CD14-positive monocyte (primary cell): ENCODE measurements at regions not wholly inside any gene's neighbourhood (a gene's known extent, or its start where the extent isn't known, plus 50 kb on each side); places are given as distances from the start of the nearest gene placed in this dataset.

Experiments
- DNase-seq, 3 donors: peaks; one replicate each; pipeline ENCODE4 v3.0.0-alpha.2; 2011 to 2022
- H2AFZ ChIP-seq: 2 replicates; pipeline ENCODE4 v1.6.0; 2012; ENCODE audit warnings: mild to moderate bottlenecking, low read depth, low read length, inconsistent platforms; ENCODE audit not compliant: insufficient read depth, poor library complexity, severe bottlenecking
- H3K27ac ChIP-seq, 2 donors: 1 replicate in 1 of 2; 2 replicates in 1 of 2; pipeline ENCODE4 v1.5.1; 2012 to 2013; ENCODE audit warnings: low read length in 2 of 2, control low read depth in 1 of 2, inconsistent platforms in 1 of 2, low read depth in 1 of 2, mild to moderate bottlenecking in 1 of 2
- H3K27me3 ChIP-seq, 2 donors: one replicate each; pipeline versions ENCODE4 v1.6.0 to v1.6.1; 2011 to 2013; ENCODE audit warnings: low read length in 2 of 2; ENCODE audit not compliant: control insufficient read depth in 2 of 2, insufficient read depth in 2 of 2
- H3K36me3 ChIP-seq, 2 donors: replicated peaks in 1 of 2; 1 replicate in 1 of 2; 2 replicates in 1 of 2; pipeline versions ENCODE4 v1.5.1 to v1.6.1; 2012 to 2013; ENCODE audit warnings: low read length in 2 of 2, control low read depth in 1 of 2, inconsistent platforms in 1 of 2, mild to moderate bottlenecking in 1 of 2; ENCODE audit not compliant: insufficient read depth in 2 of 2, control insufficient read depth in 1 of 2
- H3K4me1 ChIP-seq, 2 donors: 1 replicate in 1 of 2; 2 replicates in 1 of 2; pipeline versions ENCODE4 v1.5.1 to v1.6.1; 2012 to 2013; ENCODE audit warnings: low read length in 2 of 2, control low read depth in 1 of 2, inconsistent platforms in 1 of 2, mild to moderate bottlenecking in 1 of 2, moderate library complexity in 1 of 2; ENCODE audit not compliant: insufficient read depth in 2 of 2, control insufficient read depth in 1 of 2
- H3K4me2 ChIP-seq: replicated peaks from 2 replicates; pipeline ENCODE3; 2012; ENCODE audit warnings: low read length, moderate library complexity, mild to moderate bottlenecking; ENCODE audit not compliant: poor library complexity, severe bottlenecking; ENCODE audit errors: extremely low read depth
- H3K4me3 ChIP-seq, 3 experiments: fragments of 200-600 bp in 1 of 3; sonication (generic) in 1 of 3; replicated peaks in 1 of 3; 1 replicate in 2 of 3; 2 replicates in 1 of 3; pipeline ENCODE4 v1.5.1; 2011 to 2013; ENCODE audit warnings: low read length in 3 of 3, mild to moderate bottlenecking in 3 of 3, control low read depth in 2 of 3, low read depth in 2 of 3, inconsistent platforms in 1 of 3, moderate library complexity in 1 of 3
- H3K79me2 ChIP-seq: 2 replicates; pipeline ENCODE4 v1.6.0; 2012; ENCODE audit warnings: mild to moderate bottlenecking, control low read depth, inconsistent platforms, low read length, moderate library complexity; ENCODE audit not compliant: insufficient read depth
- H3K9ac ChIP-seq: 2 replicates; pipeline ENCODE4 v1.6.0; 2017; ENCODE audit warnings: low read length, mild to moderate bottlenecking; ENCODE audit not compliant: insufficient read depth, poor library complexity, severe bottlenecking
- H3K9me3 ChIP-seq, 2 donors: replicated peaks in 1 of 2; 1 replicate in 1 of 2; 2 replicates in 1 of 2; pipeline versions ENCODE4 v1.5.1 to v1.6.1; 2012 to 2013; ENCODE audit warnings: low read length in 2 of 2, control low read depth in 1 of 2; ENCODE audit not compliant: control insufficient read depth in 1 of 2, insufficient read depth in 1 of 2
- H4K20me1 ChIP-seq: 2 replicates; pipeline ENCODE4 v1.6.0; 2012; ENCODE audit warnings: mild to moderate bottlenecking, low read length, control low read depth, moderate library complexity; ENCODE audit not compliant: insufficient read depth
- H3K27ac Mint-ChIP-seq, 7 donors: one replicate each; pipeline ENCODE4 v1.8.0; 2020; ENCODE audit warnings: mild to moderate bottlenecking in 7 of 7, mixed read lengths in 7 of 7, moderate library complexity in 6 of 7, inconsistent platforms in 2 of 7
- H3K27me3 Mint-ChIP-seq, 3 donors: one replicate each; pipeline ENCODE4 v1.8.0; 2021 to 2022; ENCODE audit warnings: low read depth in 3 of 3, mild to moderate bottlenecking in 3 of 3, mixed read lengths in 3 of 3, moderate library complexity in 3 of 3, inconsistent platforms in 1 of 3
- H3K36me3 Mint-ChIP-seq, 2 donors: one replicate each; pipeline ENCODE4 v1.8.0; 2020; ENCODE audit warnings: mixed read lengths in 2 of 2, inconsistent platforms in 1 of 2, mild to moderate bottlenecking in 1 of 2
- H3K4me1 Mint-ChIP-seq: one replicate; pipeline ENCODE4 v1.8.0; 2020; ENCODE audit warnings: mild to moderate bottlenecking, mixed read lengths
- H3K4me3 Mint-ChIP-seq, 2 donors: one replicate each; pipeline ENCODE4 v1.8.0; 2020; ENCODE audit warnings: mild to moderate bottlenecking in 2 of 2, mixed read lengths in 2 of 2, moderate library complexity in 1 of 2
- H3K9me3 Mint-ChIP-seq, 7 donors: one replicate each; pipeline ENCODE4 v1.8.0; 2020 to 2022; ENCODE audit warnings: mixed read lengths in 7 of 7, mild to moderate bottlenecking in 6 of 7, moderate library complexity in 6 of 7, inconsistent platforms in 2 of 7
- CTCF ChIP-seq: fragments of 200-600 bp; IDR thresholded peaks from one replicate; pipeline ENCODE4 v1.8.0; 2022; ENCODE audit warnings: antibody characterized with exemption, mild to moderate bottlenecking
- WGBS: methylation state at CpG from one replicate; pipeline ENCODE4 v1.1.5; 2013; ENCODE audit warnings: missing lambda C conversion rate; ENCODE audit not compliant: insufficient coverage; 5-methylcytosine and 5-hydroxymethylcytosine counted together
- intact Hi-C, 2 donors: fragments of 100-400 bp; cut with micrococcal nuclease; formaldehyde crosslinking; loops; one replicate each; pipeline versions ENCODE4 v1.15.0 to v1.15.1; 2023

GRCh38 chr2:16406496-16407289, 258.9 kb downstream of the CYRIA start:
- no peak overlapping the region for H2AFZ ChIP-seq
- no peak overlapping the region for H3K4me2 ChIP-seq
- no peaks in the 10 kb centered on the region for H3K9me3 ChIP-seq
- intact Hi-C loops, result no loop called here
- no peaks in the 10 kb centered on the region for H3K27me3 ChIP-seq
- H3K9me3 Mint-ChIP-seq, result peaks cover 0 to 5% (median 0%) of the 10 kb centered on the region in 7 donors
- no peak overlapping the region for H3K4me3 Mint-ChIP-seq
- no peaks in the 10 kb centered on the region for H3K36me3 Mint-ChIP-seq
- no peak overlapping the region for H3K27ac ChIP-seq
- H3K27ac Mint-ChIP-seq, result no peak overlapping the region
- no peak overlapping the region for H3K4me3 ChIP-seq
- no peak for TF ChIP-seq CTCF
- DNase-seq, result no peak
- no peaks in the 10 kb centered on the region for H4K20me1 ChIP-seq
- H3K9ac ChIP-seq, result no peak overlapping the region
- no peaks in the 10 kb centered on the region for H3K36me3 ChIP-seq
- WGBS, result 88% methylated on average over 3 of the region's 7 CpGs
- no peaks in the 10 kb centered on the region for H3K79me2 ChIP-seq
- no peaks in the 10 kb centered on the region for H3K4me1 ChIP-seq
- no peaks in the 10 kb centered on the region for H3K4me1 Mint-ChIP-seq
- no peaks in the 10 kb centered on the region for H3K27me3 Mint-ChIP-seq

DNA sequence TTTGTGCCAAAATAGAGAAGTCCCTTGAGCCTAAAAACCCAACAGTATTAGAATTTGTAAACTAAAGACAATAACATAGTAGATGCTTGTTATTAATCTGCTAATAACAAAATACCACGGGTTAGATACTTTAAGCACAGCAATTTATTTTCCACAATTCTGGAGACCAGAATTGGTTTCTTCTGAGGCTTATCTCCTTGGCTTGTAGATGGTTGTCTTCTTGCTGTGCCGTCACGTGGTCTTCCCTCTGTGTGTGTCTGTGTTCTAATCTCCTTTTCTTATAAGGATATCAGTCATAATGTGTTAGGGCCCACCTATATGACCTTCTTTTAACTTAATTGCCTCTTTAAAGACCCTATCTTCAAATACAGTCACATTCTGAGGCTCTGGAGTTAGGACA, 260.1 kb downstream of the CYRIA start:
- WGBS, result no CpG with 5 or more reads among the region's 3 CpGs

More for the DNA sequence above, 260.1 kb downstream of the CYRIA start:
- Histone ChIP-seq H3K36me3 (no peaks in the 10 kb centered on the region), H3K9me3 (no peaks in the 10 kb centered on the region), H3K79me2 (no peaks in the 10 kb centered on the region), H3K4me1 (no peaks in the 10 kb centered on the region), H3K9ac (no peak overlapping the region), H3K4me3 (no peak overlapping the region), H2AFZ (no peak overlapping the region), H3K27ac (no peak overlapping the region), H4K20me1 (no peaks in the 10 kb centered on the region), H3K27me3 (no peaks in the 10 kb centered on the region), H3K4me2 (no peak overlapping the region)
- Mint-ChIP-seq H3K36me3 (no peaks in the 10 kb centered on the region), H3K4me3 (no peak overlapping the region), H3K27ac (no peak overlapping the region), H3K9me3 (peaks cover 0 to 5% (median 0%) of the 10 kb centered on the region in 7 donors), H3K4me1 (no peaks in the 10 kb centered on the region), H3K27me3 (peaks cover 0 to under 1% (median 0%) of the 10 kb centered on the region in 3 donors)
- DNase-seq, result no peak
- no peak for TF ChIP-seq CTCF
- intact Hi-C loops, result no loop called here
